Testis (tissue), 2 donors: ENCODE measurements at regions not wholly inside any gene's neighbourhood (a gene's known extent, or its start where the extent isn't known, plus 50 kb on each side); places are given as distances from the start of the nearest gene placed in this dataset.

Source experiments
- DNase-seq: peaks from one replicate; pipeline ENCODE4 v3.0.0-alpha.2; 2019
- H3K27ac ChIP-seq, 2 donors: fragments of 200-600 bp; sonication (generic); one replicate each; pipeline ENCODE4 v1.5.1; 2019
- H3K27me3 ChIP-seq: fragments of 200-600 bp; sonication (generic); one replicate; pipeline ENCODE4 v1.5.1; 2019
- H3K36me3 ChIP-seq: fragments of 200-600 bp; sonication (generic); one replicate; pipeline ENCODE4 v1.5.1; 2017; ENCODE audit warnings: low read depth; ENCODE audit errors: missing control alignments
- H3K4me1 ChIP-seq: fragments of 200-600 bp; sonication (generic); one replicate; pipeline ENCODE4 v1.5.1; 2019
- H3K4me3 ChIP-seq, 2 donors: fragments of 200-600 bp; sonication (generic); one replicate each; pipeline ENCODE4 v1.5.1; 2017 to 2019
- H3K9me3 ChIP-seq: fragments of 200-600 bp; sonication (generic); one replicate; pipeline ENCODE4 v1.5.1; 2017
- CTCF ChIP-seq, 3 experiments: fragments of 450-650 bp in 2 of 3; fragments of 200-600 bp in 1 of 3; sonication (generic) in 1 of 3; IDR thresholded peaks; one replicate each; pipeline ENCODE4 v1.5.1; 2016 to 2019; ENCODE audit warnings: antibody characterized with exemption in 3 of 3, mild to moderate bottlenecking in 2 of 3, moderate library complexity in 1 of 3
- POLR2A ChIP-seq: fragments of 450-650 bp; IDR thresholded peaks from one replicate; pipeline ENCODE4 v1.6.1; 2017; ENCODE audit warnings: antibody characterized with exemption, mild to moderate bottlenecking, moderate library complexity
- WGBS, 2 donors: methylation state at CpG; one replicate each; pipeline ENCODE4 v1.1.5; 2018; 5-methylcytosine and 5-hydroxymethylcytosine counted together
- intact Hi-C: fragments of 100-400 bp; cut with DNase I; formaldehyde crosslinking; loops from one replicate; pipeline ENCODE4 v1.15.1; 2023; ENCODE audit warnings: low total_unique reads

GRCh38 chr11:92808022-92808421, 161.4 kb upstream of the MTNR1B start:
- Histone ChIP-seq H3K27ac (no peak overlapping the region), H3K27me3 (no peaks in the 10 kb centered on the region), H3K4me3 (no peak overlapping the region), H3K4me1 (no peaks in the 10 kb centered on the region), H3K36me3 (no peaks in the 10 kb centered on the region), H3K9me3 (no peaks in the 10 kb centered on the region)
- DNase-seq: no peak
- TF ChIP-seq CTCF (IDR thresholded peaks at IDR 0.05): no peak
- no peak for TF ChIP-seq POLR2A
- intact Hi-C loops: no loop called here

DNA sequence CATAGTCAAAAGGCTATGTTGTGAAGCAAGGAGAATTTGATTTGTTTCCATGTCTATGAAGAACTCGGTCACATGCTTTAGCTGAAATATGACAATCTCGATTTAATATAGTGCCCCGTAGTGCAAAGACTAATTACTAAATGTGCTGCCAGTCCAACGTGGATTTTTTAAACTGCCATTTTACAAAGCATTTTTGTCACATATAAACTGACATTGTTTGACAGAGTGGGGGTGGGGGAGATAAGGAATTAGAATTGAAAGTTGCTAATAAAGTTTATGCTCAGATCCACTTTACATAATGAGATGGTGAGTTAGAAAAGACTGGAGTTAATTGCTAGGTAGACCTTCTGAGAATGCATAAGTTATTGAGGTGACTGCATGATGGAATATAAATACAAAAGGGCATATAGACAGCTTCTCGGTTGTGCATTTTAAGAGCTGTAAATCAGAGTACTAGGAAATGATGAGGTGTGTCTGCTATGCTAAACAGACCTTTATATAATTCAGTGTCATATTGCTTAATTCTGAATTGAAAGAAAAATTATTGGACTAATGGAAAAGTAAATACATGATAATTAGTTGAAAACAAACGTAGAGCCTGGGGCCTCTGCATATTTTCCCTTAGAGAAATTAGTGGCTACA, 158.9 kb upstream of the MTNR1B start:
- H3K4me3 ChIP-seq: no peak overlapping the region
- no peaks in the 10 kb centered on the region for H3K27me3 ChIP-seq
- TF ChIP-seq POLR2A (no peak), CTCF (IDR thresholded peaks at IDR 0.05) (no peak)
- no peak for DNase-seq
- H3K4me1 ChIP-seq: no peaks in the 10 kb centered on the region
- intact Hi-C loops: no loop called here
- no peaks in the 10 kb centered on the region for H3K9me3 ChIP-seq
- H3K27ac ChIP-seq: no peak overlapping the region
- no peaks in the 10 kb centered on the region for H3K36me3 ChIP-seq
- WGBS, 2 donors: 84 to 85% methylated on average over 6 of the region's 6 CpGs

DNA sequence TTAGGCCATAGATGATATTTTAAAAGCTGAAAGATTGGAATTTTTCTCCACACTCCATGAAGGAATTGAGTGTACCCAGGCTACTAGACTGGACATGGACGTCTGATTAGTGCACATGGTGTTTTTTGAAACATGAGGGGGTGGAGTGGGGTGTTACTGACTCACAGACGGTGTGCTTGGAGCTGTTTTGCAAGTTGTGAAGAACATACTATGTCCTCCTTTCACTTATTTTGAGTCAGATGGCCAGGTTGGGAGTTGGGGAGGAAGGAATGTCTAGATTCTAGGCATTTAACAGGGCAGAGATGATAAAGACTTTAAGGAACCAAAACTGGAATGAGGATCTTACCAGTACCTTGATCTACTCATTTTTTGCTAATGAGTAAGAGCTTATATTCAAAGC, 158.1 kb upstream of the MTNR1B start:
- no peak for TF ChIP-seq CTCF (IDR thresholded peaks at IDR 0.05)
- no peak for TF ChIP-seq POLR2A
- Histone ChIP-seq H3K27ac (no peak overlapping the region), H3K4me3 (no peak overlapping the region), H3K9me3 (no peaks in the 10 kb centered on the region), H3K36me3 (no peaks in the 10 kb centered on the region), H3K4me1 (no peaks in the 10 kb centered on the region), H3K27me3 (no peaks in the 10 kb centered on the region)
- intact Hi-C loops: no loop called here
- no peak for DNase-seq
- 46 to 51% methylated on average over 2 of the region's 2 CpGs for WGBS, 2 donors

DNA sequence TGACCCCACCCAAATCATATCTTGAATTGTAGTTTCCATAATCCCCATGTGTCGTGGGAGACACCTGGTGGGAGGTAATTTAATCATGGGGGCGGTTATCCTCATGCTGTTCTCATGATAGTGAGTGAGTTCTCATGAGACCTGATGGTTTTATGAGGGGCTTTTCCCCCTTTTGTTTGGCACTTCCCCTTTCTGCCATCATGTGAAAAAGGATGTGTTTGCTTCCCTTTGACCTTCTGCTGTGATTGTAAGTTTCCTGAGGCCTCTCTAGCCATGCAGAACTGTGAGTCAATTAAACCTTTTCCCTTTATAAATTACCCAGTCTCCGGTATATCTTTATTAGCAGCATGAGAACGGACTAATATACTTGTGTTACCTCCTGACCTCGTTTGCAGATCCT, 156.6 kb upstream of the MTNR1B start:
- intact Hi-C loops: no loop called here
- no peak overlapping the region for H3K4me3 ChIP-seq
- no peaks in the 10 kb centered on the region for H3K36me3 ChIP-seq
- no peak for DNase-seq
- WGBS, 2 donors: 84 to 86% methylated on average over 5 of the region's 5 CpGs
- TF ChIP-seq CTCF (IDR thresholded peaks at IDR 0.05) (no peak), POLR2A (no peak)
- H3K27me3 ChIP-seq: no peaks in the 10 kb centered on the region
- H3K9me3 ChIP-seq: no peaks in the 10 kb centered on the region
- no peaks in the 10 kb centered on the region for H3K4me1 ChIP-seq
- H3K27ac ChIP-seq: no peak overlapping the region

GRCh38 chr11:92819830-92820229, 149.6 kb upstream of the MTNR1B start:
- no peaks in the 10 kb centered on the region for H3K36me3 ChIP-seq
- H3K9me3 ChIP-seq: no peaks in the 10 kb centered on the region
- H3K4me3 ChIP-seq: no peak overlapping the region
- no peak overlapping the region for H3K27ac ChIP-seq
- intact Hi-C loops: no loop called here
- H3K27me3 ChIP-seq: no peaks in the 10 kb centered on the region
- DNase-seq: no peak
- no peak for TF ChIP-seq POLR2A
- TF ChIP-seq CTCF (IDR thresholded peaks at IDR 0.05): no peak
- WGBS, 2 donors: 85 to 86% methylated on average over 2 of the region's 2 CpGs
- H3K4me1 ChIP-seq: no peaks in the 10 kb centered on the region
